NCI-H345 (cell line): ENCODE measurements at regions not wholly inside any gene's neighbourhood (a gene's known extent, or its start where the extent isn't known, plus 50 kb on each side); places are given as distances from the start of the nearest gene placed in this dataset.

Experiments used
- DNase-seq: peaks from one replicate; lab custom pipeline; 2025; lab: John Stamatoyannopoulos, UW

GRCh38 chr5:125384071-125384470 lies 637.6 kb upstream of the ZNF608 start:
- DNase-seq: no peak

- DNase-seq: no peak
Measured at GRCh38 chr5:125390326-125390725, 643.9 kb upstream of the ZNF608 start.

- DNase-seq: no peak
Measured at GRCh38 chr5:125393221-125393815, 646.9 kb upstream of the ZNF608 start.

GRCh38 chr5:125394661-125395280 lies 648.3 kb upstream of the ZNF608 start:
- no peak for DNase-seq

- no peak for DNase-seq
Measured at GRCh38 chr5:125396462-125396861, 650.0 kb upstream of the ZNF608 start.

GRCh38 chr5:125398466-125398865 lies 652.0 kb upstream of the ZNF608 start:
- no peak for DNase-seq

- no peak for DNase-seq
Measured at GRCh38 chr5:125399885-125400284, 653.4 kb upstream of the ZNF608 start.

GRCh38 chr5:125401724-125402622 lies 655.5 kb upstream of the ZNF608 start:
- DNase-seq: no peak

GRCh38 chr5:125402787-125403186 lies 656.3 kb upstream of the ZNF608 start:
- no peak for DNase-seq

GRCh38 chr5:125404056-125404455 lies 657.6 kb upstream of the ZNF608 start:
- no peak for DNase-seq

GRCh38 chr5:125408448-125409233 lies 662.2 kb upstream of the ZNF608 start:
- DNase-seq: no peak

GRCh38 chr5:125409234-125409860 lies 662.9 kb upstream of the ZNF608 start:
- peak; percentile 81 for DNase-seq

GRCh38 chr5:125409861-125410536 lies 663.6 kb upstream of the ZNF608 start:
- DNase-seq: peak; percentile 77

GRCh38 chr5:125410537-125411070 lies 664.2 kb upstream of the ZNF608 start:
- no peak for DNase-seq

- DNase-seq: no peak
Measured at GRCh38 chr5:125411071-125411743, 664.8 kb upstream of the ZNF608 start.

- DNase-seq: peak; percentile 7
Measured at GRCh38 chr5:125411744-125412560, 665.5 kb upstream of the ZNF608 start.

- peak; percentile 75 for DNase-seq
Measured at GRCh38 chr5:125412561-125413495, 666.4 kb upstream of the ZNF608 start.
